PFSK-1 (cell line): ENCODE measurements at regions not wholly inside any gene's neighbourhood (a gene's known extent, or its start where the extent isn't known, plus 50 kb on each side); places are given as distances from the start of the nearest gene placed in this dataset.

Experiments
- POLR2AphosphoS5 ChIP-seq: IDR thresholded peaks from 2 replicates; pipeline ENCODE4 v1.6.1; 2012; ENCODE audit warnings: low read depth, mild to moderate bottlenecking, control low read depth, low read length, moderate library complexity
- TAF1 ChIP-seq: IDR thresholded peaks from 2 replicates; pipeline ENCODE4 v1.6.1; 2012; ENCODE audit warnings: low read length, control low read depth, borderline replicate concordance; ENCODE audit not compliant: insufficient read depth
- TF ChIP-seq, protein P1 (sequence below), 2 experiments: IDR thresholded peaks; 2 replicates each; pipeline versions ENCODE4 v1.6.1 to v1.8.0; 2011 to 2012; ENCODE audit warnings: low read depth in 2 of 2, low read length in 2 of 2, control low read depth in 1 of 2, inconsistent platforms in 1 of 2, mild to moderate bottlenecking in 1 of 2, moderate library complexity in 1 of 2; ENCODE audit not compliant: insufficient read depth in 1 of 2

GRCh38 chr4:114040319-114041116 lies 61.1 kb upstream of the ARSJ start:
- TF ChIP-seq, protein P1, sequence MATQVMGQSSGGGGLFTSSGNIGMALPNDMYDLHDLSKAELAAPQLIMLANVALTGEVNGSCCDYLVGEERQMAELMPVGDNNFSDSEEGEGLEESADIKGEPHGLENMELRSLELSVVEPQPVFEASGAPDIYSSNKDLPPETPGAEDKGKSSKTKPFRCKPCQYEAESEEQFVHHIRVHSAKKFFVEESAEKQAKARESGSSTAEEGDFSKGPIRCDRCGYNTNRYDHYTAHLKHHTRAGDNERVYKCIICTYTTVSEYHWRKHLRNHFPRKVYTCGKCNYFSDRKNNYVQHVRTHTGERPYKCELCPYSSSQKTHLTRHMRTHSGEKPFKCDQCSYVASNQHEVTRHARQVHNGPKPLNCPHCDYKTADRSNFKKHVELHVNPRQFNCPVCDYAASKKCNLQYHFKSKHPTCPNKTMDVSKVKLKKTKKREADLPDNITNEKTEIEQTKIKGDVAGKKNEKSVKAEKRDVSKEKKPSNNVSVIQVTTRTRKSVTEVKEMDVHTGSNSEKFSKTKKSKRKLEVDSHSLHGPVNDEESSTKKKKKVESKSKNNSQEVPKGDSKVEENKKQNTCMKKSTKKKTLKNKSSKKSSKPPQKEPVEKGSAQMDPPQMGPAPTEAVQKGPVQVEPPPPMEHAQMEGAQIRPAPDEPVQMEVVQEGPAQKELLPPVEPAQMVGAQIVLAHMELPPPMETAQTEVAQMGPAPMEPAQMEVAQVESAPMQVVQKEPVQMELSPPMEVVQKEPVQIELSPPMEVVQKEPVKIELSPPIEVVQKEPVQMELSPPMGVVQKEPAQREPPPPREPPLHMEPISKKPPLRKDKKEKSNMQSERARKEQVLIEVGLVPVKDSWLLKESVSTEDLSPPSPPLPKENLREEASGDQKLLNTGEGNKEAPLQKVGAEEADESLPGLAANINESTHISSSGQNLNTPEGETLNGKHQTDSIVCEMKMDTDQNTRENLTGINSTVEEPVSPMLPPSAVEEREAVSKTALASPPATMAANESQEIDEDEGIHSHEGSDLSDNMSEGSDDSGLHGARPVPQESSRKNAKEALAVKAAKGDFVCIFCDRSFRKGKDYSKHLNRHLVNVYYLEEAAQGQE (IDR thresholded peaks at IDR 0.05; ENCODE audit: insufficient read depth in 1 of 2, low read depth in 2 of 2, low read length in 2 of 2) = no peak
- TF ChIP-seq TAF1 (no peak), POLR2AphosphoS5 (no peak)
